ENCODE measurements at regions not wholly inside any gene's neighbourhood (a gene's known extent, or its start where the extent isn't known, plus 50 kb on each side); places are given as distances from the start of the nearest gene placed in this dataset.

DNA sequence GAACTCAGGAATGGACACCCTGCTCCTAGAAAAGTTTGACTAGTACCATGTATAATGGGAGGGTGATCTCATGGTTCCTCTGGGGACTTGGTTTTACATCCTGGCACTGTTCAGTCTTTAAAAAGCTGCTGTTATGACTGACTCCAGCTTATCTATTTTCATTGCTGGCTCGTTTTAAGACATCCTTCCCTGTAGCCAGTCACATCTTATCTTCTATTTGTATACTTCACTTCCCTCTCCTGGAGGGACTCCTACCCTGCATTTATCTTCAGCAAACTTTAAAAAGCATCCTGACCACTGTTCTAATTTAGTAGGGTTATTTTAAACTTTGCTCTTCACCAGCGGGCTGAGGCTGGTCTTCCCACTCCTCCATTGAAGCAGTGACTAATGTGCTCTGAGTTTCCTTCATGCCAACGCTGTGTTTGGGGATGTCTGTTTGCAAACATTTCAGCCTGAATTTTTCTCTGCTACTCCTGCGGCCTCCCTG is 72.9 kb upstream of the ARMC3 start:
- no peaks in the 10 kb centered on the region for H3K27me3 ChIP-seq (ENCODE audit: control insufficient read depth in 3 of 3, insufficient read depth in 3 of 3, low read length in 2 of 3)
- H3K4me1 ChIP-seq (ENCODE audit: control insufficient read depth in 5 of 5, insufficient read depth in 5 of 5, low read length in 5 of 5): no peaks in the 10 kb centered on the region
- peak overlapping the region in 1 of 2 donors; percentile 41 for H3K27ac ChIP-seq (ENCODE audit: low read depth in 1 of 2, low read length in 1 of 2)
- H3K9me3 ChIP-seq (ENCODE audit: control insufficient read depth in 4 of 4, insufficient read depth in 3 of 4, low read length in 3 of 4): no peaks in the 10 kb centered on the region
- no peak overlapping the region for H3K4me3 ChIP-seq
- ATAC-seq (ENCODE audit: insufficient read depth, low FRiP score) (no peak), DNase-seq (peak in 2 of 3 donors; percentile 15 to 44)
- TF ChIP-seq, protein P1, sequence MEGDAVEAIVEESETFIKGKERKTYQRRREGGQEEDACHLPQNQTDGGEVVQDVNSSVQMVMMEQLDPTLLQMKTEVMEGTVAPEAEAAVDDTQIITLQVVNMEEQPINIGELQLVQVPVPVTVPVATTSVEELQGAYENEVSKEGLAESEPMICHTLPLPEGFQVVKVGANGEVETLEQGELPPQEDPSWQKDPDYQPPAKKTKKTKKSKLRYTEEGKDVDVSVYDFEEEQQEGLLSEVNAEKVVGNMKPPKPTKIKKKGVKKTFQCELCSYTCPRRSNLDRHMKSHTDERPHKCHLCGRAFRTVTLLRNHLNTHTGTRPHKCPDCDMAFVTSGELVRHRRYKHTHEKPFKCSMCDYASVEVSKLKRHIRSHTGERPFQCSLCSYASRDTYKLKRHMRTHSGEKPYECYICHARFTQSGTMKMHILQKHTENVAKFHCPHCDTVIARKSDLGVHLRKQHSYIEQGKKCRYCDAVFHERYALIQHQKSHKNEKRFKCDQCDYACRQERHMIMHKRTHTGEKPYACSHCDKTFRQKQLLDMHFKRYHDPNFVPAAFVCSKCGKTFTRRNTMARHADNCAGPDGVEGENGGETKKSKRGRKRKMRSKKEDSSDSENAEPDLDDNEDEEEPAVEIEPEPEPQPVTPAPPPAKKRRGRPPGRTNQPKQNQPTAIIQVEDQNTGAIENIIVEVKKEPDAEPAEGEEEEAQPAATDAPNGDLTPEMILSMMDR (IDR thresholded peaks at IDR 0.05; ENCODE audit: control extremely low read depth, extremely low read depth): no peak
- H3K36me3 ChIP-seq (ENCODE audit: control insufficient read depth in 4 of 4, insufficient read depth in 4 of 4, low read length in 4 of 4): no peaks in the 10 kb centered on the region
- H3K9ac ChIP-seq (ENCODE audit: insufficient read depth in 1 of 2, low read length in 2 of 2): no peak overlapping the region
- whole genome bisulfite sequencing, 2 donors: 43 to 63% methylated on average over 4 of the region's 4 CpGs

DNA sequence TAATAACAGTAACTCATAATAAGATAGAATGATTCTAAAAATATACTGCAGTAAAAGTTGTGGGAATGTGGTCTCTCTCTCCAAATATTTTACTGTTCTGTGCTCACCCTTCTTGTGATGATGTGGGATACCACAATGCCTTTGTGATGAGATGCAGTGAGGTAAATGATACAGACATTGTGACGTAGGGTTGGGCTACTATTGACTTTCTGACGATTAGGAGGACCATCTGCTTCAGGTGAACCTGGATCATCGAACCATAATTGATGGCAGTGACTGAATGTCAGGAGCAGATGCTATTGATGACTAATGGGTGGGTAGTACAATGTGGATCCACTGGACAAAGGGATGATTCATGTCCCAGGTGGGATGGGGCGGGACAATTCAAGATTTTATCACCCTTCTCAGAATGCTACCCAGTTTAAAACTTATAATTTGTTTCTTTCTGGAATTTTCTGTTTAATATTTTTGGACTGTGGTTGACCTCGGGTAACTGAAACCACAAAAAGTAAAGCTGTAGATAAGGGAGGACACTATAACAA is 73.9 kb upstream of the ARMC3 start:
- TF ChIP-seq, protein P1 (IDR thresholded peaks at IDR 0.05; ENCODE audit: control extremely low read depth, extremely low read depth): no peak
- Histone ChIP-seq H3K9me3 (ENCODE audit: control insufficient read depth in 4 of 4, insufficient read depth in 3 of 4, low read length in 3 of 4) (no peaks in the 10 kb centered on the region), H3K27me3 (ENCODE audit: control insufficient read depth in 3 of 3, insufficient read depth in 3 of 3, low read length in 2 of 3) (no peaks in the 10 kb centered on the region), H3K27ac (ENCODE audit: low read depth in 1 of 2, low read length in 1 of 2) (no peak overlapping the region), H3K4me3 (no peak overlapping the region), H3K9ac (ENCODE audit: insufficient read depth in 1 of 2, low read length in 2 of 2) (no peak overlapping the region), H3K36me3 (ENCODE audit: control insufficient read depth in 4 of 4, insufficient read depth in 4 of 4, low read length in 4 of 4) (no peaks in the 10 kb centered on the region), H3K4me1 (ENCODE audit: control insufficient read depth in 5 of 5, insufficient read depth in 5 of 5, low read length in 5 of 5) (peaks cover 0 to 5% (median 0%) of the 10 kb centered on the region in 5 donors)
- ATAC-seq (ENCODE audit: insufficient read depth, low FRiP score) (no peak), DNase-seq (no peak)
- 87 to 91% methylated on average over 5 of the region's 5 CpGs for WGBS, 2 donors

DNA sequence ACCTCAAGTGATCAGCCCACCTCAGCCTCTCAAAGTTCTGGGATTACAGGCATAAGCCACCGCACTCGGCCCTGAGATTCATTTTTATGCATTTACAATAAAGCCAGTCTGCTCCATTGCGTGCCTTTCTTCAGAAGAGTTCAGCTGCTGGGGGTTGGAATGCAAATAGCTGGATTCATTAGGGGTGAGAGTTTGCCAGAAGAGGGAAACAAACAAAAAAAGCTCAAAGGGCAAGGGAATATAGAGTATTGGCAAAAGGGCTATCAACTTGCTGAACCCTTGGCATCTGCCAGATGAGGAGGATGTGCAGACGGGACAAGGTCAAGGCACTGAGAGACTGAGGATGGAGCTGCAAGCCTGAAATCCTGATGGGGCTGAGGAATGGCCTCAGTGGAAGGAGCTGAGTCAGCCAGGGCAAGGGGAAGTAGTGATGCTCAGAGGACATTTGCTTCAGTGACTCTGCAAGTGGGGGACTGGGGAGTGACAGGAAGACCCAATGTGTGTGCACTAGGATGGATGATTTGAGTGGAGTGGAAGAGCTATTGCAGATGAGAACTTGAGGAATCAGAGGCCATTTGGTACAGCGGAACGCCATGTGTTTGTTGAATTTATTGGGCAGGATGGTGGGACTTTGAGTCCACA is 75.0 kb upstream of the ARMC3 start:
- H3K9me3 ChIP-seq (ENCODE audit: control insufficient read depth in 4 of 4, insufficient read depth in 3 of 4, low read length in 3 of 4): no peaks in the 10 kb centered on the region
- peaks cover 0 to 5% (median 0%) of the 10 kb centered on the region in 5 donors for H3K4me1 ChIP-seq (ENCODE audit: control insufficient read depth in 5 of 5, insufficient read depth in 5 of 5, low read length in 5 of 5)
- no peak overlapping the region for H3K9ac ChIP-seq (ENCODE audit: insufficient read depth in 1 of 2, low read length in 2 of 2)
- H3K27ac ChIP-seq (ENCODE audit: low read depth in 1 of 2, low read length in 1 of 2): no peak overlapping the region
- no peak overlapping the region for H3K4me3 ChIP-seq
- DNase-seq (no peak), ATAC-seq (ENCODE audit: insufficient read depth, low FRiP score) (no peak)
- WGBS, 2 donors: 90 to 91% methylated on average over 6 of the region's 6 CpGs
- no peaks in the 10 kb centered on the region for H3K27me3 ChIP-seq (ENCODE audit: control insufficient read depth in 3 of 3, insufficient read depth in 3 of 3, low read length in 2 of 3)
- no peaks in the 10 kb centered on the region for H3K36me3 ChIP-seq (ENCODE audit: control insufficient read depth in 4 of 4, insufficient read depth in 4 of 4, low read length in 4 of 4)
- TF ChIP-seq, protein P1 (IDR thresholded peaks at IDR 0.05; ENCODE audit: control extremely low read depth, extremely low read depth): no peak

All from lung (tissue), 11 donors.